ENCODE measurements at regions not wholly inside any gene's neighbourhood (a gene's known extent, or its start where the extent isn't known, plus 50 kb on each side); places are given as distances from the start of the nearest gene placed in this dataset.

- no peak for DNase-seq (ENCODE audit: low read depth)
- no peak overlapping the region for H3K4me3 ChIP-seq (ENCODE audit: low read depth, low read length)
Measured at GRCh38 chr2:167430447-167430846, 542.2 kb downstream of the XIRP2 start.

GRCh38 chr2:167424803-167425755 is 536.8 kb downstream of the XIRP2 start:
- DNase-seq (ENCODE audit: low read depth) = no peak
- no peak for TF ChIP-seq CTCF (IDR thresholded peaks at IDR 0.05; ENCODE audit: insufficient read depth, low read depth, low read length, missing control alignments)

More at GRCh38 chr2:167430447-167430846, 542.2 kb downstream of the XIRP2 start:
- no peak for TF ChIP-seq CTCF (IDR thresholded peaks at IDR 0.05; ENCODE audit: insufficient read depth, low read depth, low read length, missing control alignments)

GRCh38 chr2:167424221-167424620 is 535.9 kb downstream of the XIRP2 start:
- no peak overlapping the region for H3K4me3 ChIP-seq (ENCODE audit: low read depth, low read length)
- no peak for DNase-seq (ENCODE audit: low read depth)
- no peak for TF ChIP-seq CTCF (IDR thresholded peaks at IDR 0.05; ENCODE audit: insufficient read depth, low read depth, low read length, missing control alignments)

More at GRCh38 chr2:167424803-167425755, 536.8 kb downstream of the XIRP2 start:
- no peak overlapping the region for H3K4me3 ChIP-seq (ENCODE audit: low read depth, low read length)

- H3K4me3 ChIP-seq (ENCODE audit: low read depth, low read length) = no peak overlapping the region
- no peak for TF ChIP-seq CTCF (IDR thresholded peaks at IDR 0.05; ENCODE audit: insufficient read depth, low read depth, low read length, missing control alignments)
- DNase-seq (ENCODE audit: low read depth) = no peak
Measured at GRCh38 chr2:167423731-167424130, 535.5 kb downstream of the XIRP2 start.

GRCh38 chr2:167420211-167420610 is 531.9 kb downstream of the XIRP2 start:
- no peak overlapping the region for H3K4me3 ChIP-seq (ENCODE audit: low read depth, low read length)
- no peak for DNase-seq (ENCODE audit: low read depth)
- no peak for TF ChIP-seq CTCF (IDR thresholded peaks at IDR 0.05; ENCODE audit: insufficient read depth, low read depth, low read length, missing control alignments)

- TF ChIP-seq CTCF (IDR thresholded peaks at IDR 0.05; ENCODE audit: insufficient read depth, low read depth, low read length, missing control alignments) = no peak
Measured at GRCh38 chr2:167415068-167415467, 526.8 kb downstream of the XIRP2 start.

More at GRCh38 chr2:167415068-167415467, 526.8 kb downstream of the XIRP2 start:
- DNase-seq (ENCODE audit: low read depth) = peak; percentile 1
- no peak overlapping the region for H3K4me3 ChIP-seq (ENCODE audit: low read depth, low read length)
